ENCODE measurements at regions not wholly inside any gene's neighbourhood (a gene's known extent, or its start where the extent isn't known, plus 50 kb on each side); places are given as distances from the start of the nearest gene placed in this dataset.
A peak's percentile ranks its signal among the peaks of the same experiment; 100 is the strongest.

GRCh38 chr12:125744201-125744600 lies 679.0 kb downstream of the AACS start:
- peaks cover 2 to 10% (median 4%) of the 10 kb centered on the region in 3 donors for H3K9me3 Mint-ChIP-seq
- H3K27me3 Mint-ChIP-seq: no peaks in the 10 kb centered on the region
- peaks cover 2% of the 10 kb centered on the region for H3K36me3 Mint-ChIP-seq
- no peak overlapping the region for H3K27ac Mint-ChIP-seq
- H3K4me3 Mint-ChIP-seq: no peak overlapping the region
- no peaks in the 10 kb centered on the region for H3K4me1 Mint-ChIP-seq

- Mint-ChIP-seq H3K36me3 (no peaks in the 10 kb centered on the region), H3K4me1 (peaks cover 0 to 2% (median 0%) of the 10 kb centered on the region in 3 donors), H3K27me3 (peaks cover 1% of the 10 kb centered on the region), H3K9me3 (peaks cover 3 to 4% (median 3%) of the 10 kb centered on the region in 3 donors), H3K4me3 (no peak overlapping the region), H3K27ac (no peak overlapping the region)
Measured at GRCh38 chr12:125755512-125755911, 690.3 kb downstream of the AACS start.

- H3K27me3 Mint-ChIP-seq: no peaks in the 10 kb centered on the region
- H3K36me3 Mint-ChIP-seq: no peaks in the 10 kb centered on the region
Measured at GRCh38 chr12:125766091-125766490, 700.9 kb downstream of the AACS start.

GRCh38 chr12:125772403-125772802 lies 707.2 kb downstream of the AACS start:
- no peak overlapping the region for H3K4me3 Mint-ChIP-seq
- no peaks in the 10 kb centered on the region for H3K4me1 Mint-ChIP-seq
- peaks cover 0 to 8% (median 1%) of the 10 kb centered on the region in 3 donors for H3K9me3 Mint-ChIP-seq
- no peaks in the 10 kb centered on the region for H3K27me3 Mint-ChIP-seq
- H3K27ac Mint-ChIP-seq: no peak overlapping the region
- H3K36me3 Mint-ChIP-seq: no peaks in the 10 kb centered on the region

More at GRCh38 chr12:125766091-125766490, 700.9 kb downstream of the AACS start:
- Mint-ChIP-seq H3K4me3 (no peak overlapping the region), H3K27ac (no peak overlapping the region), H3K4me1 (no peaks in the 10 kb centered on the region), H3K9me3 (peaks cover 0 to 3% (median 1%) of the 10 kb centered on the region in 3 donors)

- Mint-ChIP-seq H3K27me3 (no peaks in the 10 kb centered on the region), H3K4me3 (no peak overlapping the region), H3K9me3 (peaks cover 0 to 8% (median 3%) of the 10 kb centered on the region in 3 donors), H3K36me3 (no peaks in the 10 kb centered on the region), H3K4me1 (no peaks in the 10 kb centered on the region), H3K27ac (no peak overlapping the region)
Measured at GRCh38 chr12:125773033-125773640, 707.9 kb downstream of the AACS start.

GRCh38 chr12:125775507-125775906 lies 710.3 kb downstream of the AACS start:
- Mint-ChIP-seq H3K27ac (no peak overlapping the region), H3K4me1 (no peaks in the 10 kb centered on the region), H3K36me3 (no peaks in the 10 kb centered on the region), H3K4me3 (no peak overlapping the region), H3K27me3 (no peaks in the 10 kb centered on the region), H3K9me3 (peaks cover 3 to 5% (median 5%) of the 10 kb centered on the region in 3 donors)

GRCh38 chr12:125776212-125776611 lies 711.0 kb downstream of the AACS start:
- no peak overlapping the region for H3K27ac Mint-ChIP-seq
- no peaks in the 10 kb centered on the region for H3K4me1 Mint-ChIP-seq
- peaks cover 3 to 5% (median 5%) of the 10 kb centered on the region in 3 donors for H3K9me3 Mint-ChIP-seq
- H3K4me3 Mint-ChIP-seq: no peak overlapping the region
- no peaks in the 10 kb centered on the region for H3K36me3 Mint-ChIP-seq
- no peaks in the 10 kb centered on the region for H3K27me3 Mint-ChIP-seq

- Mint-ChIP-seq H3K4me3 (no peak overlapping the region), H3K27me3 (no peaks in the 10 kb centered on the region), H3K9me3 (peaks cover 6 to 8% (median 8%) of the 10 kb centered on the region in 3 donors), H3K36me3 (no peaks in the 10 kb centered on the region), H3K4me1 (no peaks in the 10 kb centered on the region), H3K27ac (no peak overlapping the region)
Measured at GRCh38 chr12:125786143-125786542, 720.9 kb downstream of the AACS start.

GRCh38 chr12:125794401-125794800 lies 729.2 kb downstream of the AACS start:
- Mint-ChIP-seq H3K9me3 (peaks cover 4 to 11% (median 5%) of the 10 kb centered on the region in 3 donors), H3K4me3 (no peak overlapping the region), H3K27ac (no peak overlapping the region), H3K4me1 (peaks cover 0 to 1% (median 0%) of the 10 kb centered on the region in 3 donors), H3K27me3 (no peaks in the 10 kb centered on the region), H3K36me3 (no peaks in the 10 kb centered on the region)

- Mint-ChIP-seq H3K27ac (peak overlapping the region in 1 of 3 donors; percentile 4), H3K9me3 (peaks cover 0 to 7% (median 6%) of the 10 kb centered on the region in 3 donors), H3K27me3 (no peaks in the 10 kb centered on the region), H3K4me3 (no peak overlapping the region), H3K36me3 (no peaks in the 10 kb centered on the region), H3K4me1 (peaks cover 0 to 1% (median 0%) of the 10 kb centered on the region in 3 donors)
Measured at GRCh38 chr12:125797421-125798175, 732.4 kb downstream of the AACS start.

- Mint-ChIP-seq H3K9me3 (peaks cover 3 to 10% (median 6%) of the 10 kb centered on the region in 3 donors), H3K4me1 (no peaks in the 10 kb centered on the region), H3K27ac (no peak overlapping the region), H3K27me3 (no peaks in the 10 kb centered on the region), H3K4me3 (no peak overlapping the region), H3K36me3 (no peaks in the 10 kb centered on the region)
Measured at GRCh38 chr12:125804660-125805059, 739.4 kb downstream of the AACS start.

- no peaks in the 10 kb centered on the region for H3K4me1 Mint-ChIP-seq
Measured at GRCh38 chr12:125824276-125824675, 759.0 kb downstream of the AACS start.

GRCh38 chr12:125835852-125836251 lies 770.6 kb downstream of the AACS start:
- Mint-ChIP-seq H3K36me3 (no peaks in the 10 kb centered on the region), H3K4me1 (no peaks in the 10 kb centered on the region), H3K27me3 (no peaks in the 10 kb centered on the region), H3K27ac (no peak overlapping the region), H3K4me3 (no peak overlapping the region), H3K9me3 (peaks cover 0 to 9% (median 2%) of the 10 kb centered on the region in 3 donors)

More at GRCh38 chr12:125824276-125824675, 759.0 kb downstream of the AACS start:
- Mint-ChIP-seq H3K27me3 (no peaks in the 10 kb centered on the region), H3K9me3 (peaks cover 8 to 10% (median 8%) of the 10 kb centered on the region in 3 donors), H3K4me3 (no peak overlapping the region), H3K36me3 (no peaks in the 10 kb centered on the region), H3K27ac (no peak overlapping the region)

GRCh38 chr12:125836647-125837046 lies 771.4 kb downstream of the AACS start:
- H3K36me3 Mint-ChIP-seq: no peaks in the 10 kb centered on the region
- H3K4me3 Mint-ChIP-seq: no peak overlapping the region
- H3K9me3 Mint-ChIP-seq: peaks cover 0 to 9% (median 2%) of the 10 kb centered on the region in 3 donors
- H3K4me1 Mint-ChIP-seq: no peaks in the 10 kb centered on the region
- H3K27me3 Mint-ChIP-seq: no peaks in the 10 kb centered on the region
- H3K27ac Mint-ChIP-seq: no peak overlapping the region

- Mint-ChIP-seq H3K9me3 (peaks cover 0 to 9% (median 4%) of the 10 kb centered on the region in 3 donors), H3K27me3 (no peaks in the 10 kb centered on the region), H3K4me3 (no peak overlapping the region), H3K36me3 (no peaks in the 10 kb centered on the region), H3K4me1 (no peaks in the 10 kb centered on the region), H3K27ac (no peak overlapping the region)
Measured at GRCh38 chr12:125841332-125841731, 776.1 kb downstream of the AACS start.

Measured in IgD-negative memory B cell (primary cell).